Uterus (tissue), 2 donors: ENCODE measurements at regions not wholly inside any gene's neighbourhood (a gene's known extent, or its start where the extent isn't known, plus 50 kb on each side); places are given as distances from the start of the nearest gene placed in this dataset.

Experiments used
- POLR2A ChIP-seq, 2 donors: fragments of 450-650 bp; IDR thresholded peaks; one replicate each; pipeline ENCODE4 v1.6.1; 2016; ENCODE audit warnings: antibody characterized with exemption in 2 of 2, mild to moderate bottlenecking in 1 of 2, moderate library complexity in 1 of 2
- TF ChIP-seq, protein P1 (sequence below), 4 experiments: fragments of 200-600 bp in 2 of 4; fragments of 450-650 bp in 2 of 4; sonication (generic) in 2 of 4; IDR thresholded peaks; one replicate each; pipeline ENCODE4 v1.5.1; 2016 to 2019; ENCODE audit warnings: antibody characterized with exemption in 4 of 4, mild to moderate bottlenecking in 2 of 4, moderate library complexity in 1 of 4

DNA sequence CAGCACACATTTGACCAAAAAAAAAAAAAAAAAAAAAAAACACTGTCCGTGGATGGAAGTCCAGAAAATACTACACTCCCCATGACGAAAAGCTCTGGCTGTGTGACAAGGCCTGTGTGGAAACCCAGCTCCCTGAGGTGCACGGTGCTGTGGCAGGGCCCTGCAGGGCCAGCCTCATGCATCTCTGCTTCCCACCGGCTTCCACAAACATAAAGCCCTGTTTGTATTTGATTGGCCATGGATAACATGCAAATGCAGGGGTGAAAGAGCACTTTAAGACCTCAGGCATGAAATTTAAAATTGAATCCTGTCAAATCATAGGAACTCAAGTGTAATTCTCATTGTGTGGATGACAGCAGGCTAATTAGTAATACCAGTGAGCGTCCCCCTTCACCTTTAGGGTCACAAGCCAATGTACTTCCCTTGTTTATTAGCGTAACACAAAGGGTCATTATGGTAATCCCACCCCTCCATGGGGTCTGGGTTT lies 757.2 kb downstream of the GALR1 start:
- TF ChIP-seq, protein P1, sequence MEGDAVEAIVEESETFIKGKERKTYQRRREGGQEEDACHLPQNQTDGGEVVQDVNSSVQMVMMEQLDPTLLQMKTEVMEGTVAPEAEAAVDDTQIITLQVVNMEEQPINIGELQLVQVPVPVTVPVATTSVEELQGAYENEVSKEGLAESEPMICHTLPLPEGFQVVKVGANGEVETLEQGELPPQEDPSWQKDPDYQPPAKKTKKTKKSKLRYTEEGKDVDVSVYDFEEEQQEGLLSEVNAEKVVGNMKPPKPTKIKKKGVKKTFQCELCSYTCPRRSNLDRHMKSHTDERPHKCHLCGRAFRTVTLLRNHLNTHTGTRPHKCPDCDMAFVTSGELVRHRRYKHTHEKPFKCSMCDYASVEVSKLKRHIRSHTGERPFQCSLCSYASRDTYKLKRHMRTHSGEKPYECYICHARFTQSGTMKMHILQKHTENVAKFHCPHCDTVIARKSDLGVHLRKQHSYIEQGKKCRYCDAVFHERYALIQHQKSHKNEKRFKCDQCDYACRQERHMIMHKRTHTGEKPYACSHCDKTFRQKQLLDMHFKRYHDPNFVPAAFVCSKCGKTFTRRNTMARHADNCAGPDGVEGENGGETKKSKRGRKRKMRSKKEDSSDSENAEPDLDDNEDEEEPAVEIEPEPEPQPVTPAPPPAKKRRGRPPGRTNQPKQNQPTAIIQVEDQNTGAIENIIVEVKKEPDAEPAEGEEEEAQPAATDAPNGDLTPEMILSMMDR (IDR thresholded peaks at IDR 0.05) = no peak
- no peak for TF ChIP-seq POLR2A (IDR thresholded peaks at IDR 0.05)
